Fibroblast of pulmonary artery (primary cell): ENCODE measurements at regions not wholly inside any gene's neighbourhood (a gene's known extent, or its start where the extent isn't known, plus 50 kb on each side); places are given as distances from the start of the nearest gene placed in this dataset.

ENCODE experiments used
- DNase-seq: peaks from one replicate; pipeline ENCODE4 v3.0.0-alpha.2; 2010; ENCODE audit warnings: low read depth
- H3K4me3 ChIP-seq: replicated peaks from 2 replicates; pipeline ENCODE4 v1.5.1; 2011; ENCODE audit warnings: low read depth, mild to moderate bottlenecking, control low read depth, low read length, moderate library complexity
- TF ChIP-seq, protein P1 (sequence below): IDR thresholded peaks from 2 replicates; pipeline ENCODE4 v1.5.1; 2011; ENCODE audit warnings: mild to moderate bottlenecking, control low read depth, low read length, inconsistent platforms; ENCODE audit errors: missing control alignments

DNA sequence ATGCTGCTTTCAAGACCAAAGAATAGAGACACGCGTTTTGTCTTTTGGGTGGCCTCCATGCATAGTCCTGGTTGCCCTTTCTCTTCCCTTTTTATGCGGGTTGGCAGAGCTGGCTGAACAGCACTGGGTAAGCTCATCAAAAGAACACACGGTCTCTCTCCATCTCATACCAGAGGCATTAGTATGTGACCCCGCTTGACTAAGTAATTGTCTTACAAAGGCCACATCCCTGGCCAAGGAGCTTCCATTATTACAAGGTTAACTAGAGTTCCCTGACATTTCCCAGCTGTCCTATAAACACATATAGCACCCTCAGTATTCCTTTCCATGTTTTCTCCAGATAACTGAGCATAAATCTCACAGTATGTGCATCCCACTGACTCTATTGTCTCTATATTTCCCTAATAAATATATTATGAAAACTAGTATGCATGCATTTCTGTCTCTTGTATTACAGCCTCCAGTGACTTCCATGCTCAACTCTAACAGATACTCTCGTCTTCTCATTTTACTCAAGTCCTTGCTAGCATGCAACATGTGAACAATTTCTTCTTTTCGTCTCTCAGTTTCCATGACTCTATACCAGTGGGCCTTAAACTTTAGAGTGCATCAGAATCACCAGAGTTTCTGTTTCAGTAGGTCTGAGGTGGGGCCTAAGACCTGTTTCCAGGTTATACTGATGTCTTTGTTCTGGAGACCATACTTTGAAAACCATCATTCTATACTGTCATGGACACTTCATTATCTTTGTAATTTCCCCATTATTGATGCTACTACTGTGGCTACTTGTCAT lies 247.7 kb upstream of the ARSJ start:
- TF ChIP-seq, protein P1, sequence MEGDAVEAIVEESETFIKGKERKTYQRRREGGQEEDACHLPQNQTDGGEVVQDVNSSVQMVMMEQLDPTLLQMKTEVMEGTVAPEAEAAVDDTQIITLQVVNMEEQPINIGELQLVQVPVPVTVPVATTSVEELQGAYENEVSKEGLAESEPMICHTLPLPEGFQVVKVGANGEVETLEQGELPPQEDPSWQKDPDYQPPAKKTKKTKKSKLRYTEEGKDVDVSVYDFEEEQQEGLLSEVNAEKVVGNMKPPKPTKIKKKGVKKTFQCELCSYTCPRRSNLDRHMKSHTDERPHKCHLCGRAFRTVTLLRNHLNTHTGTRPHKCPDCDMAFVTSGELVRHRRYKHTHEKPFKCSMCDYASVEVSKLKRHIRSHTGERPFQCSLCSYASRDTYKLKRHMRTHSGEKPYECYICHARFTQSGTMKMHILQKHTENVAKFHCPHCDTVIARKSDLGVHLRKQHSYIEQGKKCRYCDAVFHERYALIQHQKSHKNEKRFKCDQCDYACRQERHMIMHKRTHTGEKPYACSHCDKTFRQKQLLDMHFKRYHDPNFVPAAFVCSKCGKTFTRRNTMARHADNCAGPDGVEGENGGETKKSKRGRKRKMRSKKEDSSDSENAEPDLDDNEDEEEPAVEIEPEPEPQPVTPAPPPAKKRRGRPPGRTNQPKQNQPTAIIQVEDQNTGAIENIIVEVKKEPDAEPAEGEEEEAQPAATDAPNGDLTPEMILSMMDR: no peak
- H3K4me3 ChIP-seq: no peak overlapping the region
- DNase-seq: peak; percentile 18

DNA sequence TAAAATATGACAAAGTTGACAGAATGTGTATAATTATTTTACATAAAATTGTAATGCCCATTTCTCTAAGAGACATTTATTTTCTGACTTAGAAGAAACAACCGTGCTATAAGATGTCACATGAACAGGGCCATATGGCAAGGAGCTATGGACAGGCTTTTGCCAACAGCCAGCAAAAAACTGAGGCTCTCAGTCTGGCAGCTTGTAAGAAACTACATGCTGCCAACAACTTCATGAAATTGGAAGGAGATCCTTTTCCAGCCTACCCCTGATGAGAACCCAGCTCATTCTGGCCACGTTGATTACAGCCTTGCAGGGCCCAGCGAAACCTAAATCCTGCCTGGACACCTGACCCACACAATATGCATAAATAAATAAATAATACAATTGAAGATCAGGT lies 250.3 kb upstream of the ARSJ start:
- no peak overlapping the region for H3K4me3 ChIP-seq
- TF ChIP-seq, protein P1: no peak
- DNase-seq: no peak

DNA sequence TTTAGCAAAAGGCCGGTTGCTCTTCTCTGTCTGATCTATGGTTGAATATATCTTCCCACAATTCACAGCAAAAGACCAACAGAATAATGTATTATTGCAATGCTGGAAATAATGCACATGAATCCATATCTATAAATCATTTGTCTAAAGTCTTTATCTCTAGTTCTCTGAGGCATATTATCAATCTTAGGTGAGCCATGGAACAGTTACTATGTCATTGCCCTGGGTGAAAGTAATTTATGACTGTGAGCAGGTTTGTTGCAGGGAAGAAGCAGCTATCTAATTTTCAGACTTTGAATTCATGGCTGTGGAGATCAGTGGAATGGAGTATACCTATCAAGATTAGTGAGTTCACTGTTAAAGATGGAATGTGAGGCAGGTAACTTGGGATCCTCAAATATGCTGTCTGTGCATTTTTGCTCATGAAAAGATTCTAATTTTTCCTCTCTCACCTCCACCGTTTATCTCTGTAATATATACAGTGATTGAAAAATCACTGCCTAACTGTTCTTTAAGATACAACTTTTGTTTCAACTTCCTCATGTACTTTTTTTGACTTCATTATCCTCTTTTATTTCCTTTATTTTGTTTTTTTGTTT lies 256.8 kb upstream of the ARSJ start:
- DNase-seq: no peak
- TF ChIP-seq, protein P1: no peak
- no peak overlapping the region for H3K4me3 ChIP-seq

DNA sequence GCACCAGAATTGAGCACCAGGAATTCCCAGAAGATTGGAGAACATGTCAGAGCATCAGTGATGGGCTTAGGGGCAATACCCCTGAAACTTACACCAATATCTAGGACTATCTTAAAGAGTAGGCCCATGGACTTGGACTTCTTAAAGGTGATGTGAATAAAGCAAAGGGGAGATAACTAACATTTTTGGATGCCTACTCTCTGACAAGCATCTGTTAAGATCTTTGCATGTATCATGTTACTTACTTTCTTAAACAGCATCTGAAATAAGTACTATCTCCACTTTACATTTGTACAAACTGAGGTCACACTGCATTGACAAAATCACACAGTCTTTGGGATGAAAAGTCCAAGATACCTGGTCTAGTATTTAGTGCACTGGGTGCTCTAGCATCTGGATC lies 258.6 kb upstream of the ARSJ start:
- TF ChIP-seq, protein P1: no peak
- H3K4me3 ChIP-seq: no peak overlapping the region
- DNase-seq: no peak

GRCh38 chr4:114249561-114249960 lies 270.1 kb upstream of the ARSJ start:
- TF ChIP-seq, protein P1: no peak
- DNase-seq: no peak
- H3K4me3 ChIP-seq: no peak overlapping the region

- no peak overlapping the region for H3K4me3 ChIP-seq
- DNase-seq: no peak
- TF ChIP-seq, protein P1: no peak
These were observed 270.5 kb upstream of the ARSJ start for GRCh38 chr4:114249976-114250375.
